Activated CD8-positive, alpha-beta T cell treated with anti-CD3 and anti-CD28 coated beads, Interleukin-2, amount 10 ng/mL, durations not matched to agents 7 days and 5 days (primary cell): ENCODE measurements at regions not wholly inside any gene's neighbourhood (a gene's known extent, or its start where the extent isn't known, plus 50 kb on each side); places are given as distances from the start of the nearest gene placed in this dataset.

Experiments
- ATAC-seq: fragments of 150-1000 bp; cut with Tn5 transposase; one replicate; pipeline ENCODE4 v1.10.0; 2021; ENCODE audit warnings: moderate library complexity
- CTCF ChIA-PET: fragments of 350-600 bp; sonication (Branson Sonifier 250); formaldehyde crosslinking; loops from one replicate; lab custom pipeline; 2021; ENCODE audit warnings: antibody characterized with exemption; lab: Charles Lee
- POLR2A ChIA-PET: fragments of 350-600 bp; sonication (Branson Sonifier 250); formaldehyde crosslinking; loops from one replicate; lab custom pipeline; 2021; ENCODE audit warnings: antibody characterized with exemption; lab: Charles Lee
- DNase-seq: peaks from one replicate; pipeline ENCODE4 v3.0.0-alpha.2; 2020
- H3K27ac Mint-ChIP-seq: one replicate; pipeline ENCODE4 v1.8.0; 2021; ENCODE audit warnings: mild to moderate bottlenecking, mixed read lengths
- H3K27me3 Mint-ChIP-seq: one replicate; pipeline ENCODE4 v1.8.0; 2021; ENCODE audit warnings: low read depth, mixed read lengths
- H3K36me3 Mint-ChIP-seq: one replicate; pipeline ENCODE4 v1.8.0; 2021; ENCODE audit warnings: low read depth, mixed read lengths
- H3K4me1 Mint-ChIP-seq: one replicate; pipeline ENCODE4 v1.8.0; 2021; ENCODE audit warnings: low read depth, mixed read lengths
- H3K4me3 Mint-ChIP-seq: one replicate; pipeline ENCODE4 v1.8.0; 2021; ENCODE audit warnings: mild to moderate bottlenecking, mixed read lengths
- H3K9me3 Mint-ChIP-seq: one replicate; pipeline ENCODE4 v1.8.0; 2022; ENCODE audit warnings: mixed read lengths; ENCODE audit not compliant: insufficient read depth

GRCh38 chr7:46695051-46695708, 774.1 kb upstream of the IGFBP3 start:
- ATAC-seq, result no peak
- POLR2A ChIA-PET, result no interaction called here
- no peak overlapping the region for H3K4me3 Mint-ChIP-seq
- CTCF ChIA-PET, result no interaction called here
- no peaks in the 10 kb centered on the region for H3K27me3 Mint-ChIP-seq
- no peaks in the 10 kb centered on the region for H3K4me1 Mint-ChIP-seq
- no peak overlapping the region for H3K27ac Mint-ChIP-seq
- peaks cover 3% of the 10 kb centered on the region for H3K9me3 Mint-ChIP-seq
- H3K36me3 Mint-ChIP-seq, result no peaks in the 10 kb centered on the region
- DNase-seq, result no peak

DNA sequence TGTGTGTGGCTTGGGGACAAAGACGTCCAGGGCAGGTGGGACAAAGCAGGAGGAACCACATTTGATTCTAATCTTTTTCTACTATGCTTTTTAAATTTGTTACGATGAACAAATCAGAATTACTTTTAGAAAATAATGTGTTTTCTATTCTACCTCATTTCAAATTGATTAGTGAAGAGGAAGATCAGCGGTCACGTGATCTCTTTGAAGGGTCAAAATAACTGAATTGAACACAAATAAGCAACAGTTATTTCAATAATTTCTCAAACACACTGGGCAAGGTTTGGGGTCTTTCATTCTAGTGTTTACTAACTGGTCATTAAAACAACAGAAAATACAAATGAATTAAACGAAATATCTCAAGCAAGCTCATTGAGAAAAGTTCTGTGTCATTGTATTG, 773.0 kb upstream of the IGFBP3 start:
- H3K4me1 Mint-ChIP-seq, result no peaks in the 10 kb centered on the region
- no peak overlapping the region for H3K4me3 Mint-ChIP-seq
- POLR2A ChIA-PET, result no interaction called here
- no peaks in the 10 kb centered on the region for H3K27me3 Mint-ChIP-seq
- ATAC-seq, result no peak
- no peaks in the 10 kb centered on the region for H3K36me3 Mint-ChIP-seq
- H3K27ac Mint-ChIP-seq, result no peak overlapping the region
- H3K9me3 Mint-ChIP-seq, result peaks cover 7% of the 10 kb centered on the region
- no peak for DNase-seq
- CTCF ChIA-PET, result no interaction called here

DNA sequence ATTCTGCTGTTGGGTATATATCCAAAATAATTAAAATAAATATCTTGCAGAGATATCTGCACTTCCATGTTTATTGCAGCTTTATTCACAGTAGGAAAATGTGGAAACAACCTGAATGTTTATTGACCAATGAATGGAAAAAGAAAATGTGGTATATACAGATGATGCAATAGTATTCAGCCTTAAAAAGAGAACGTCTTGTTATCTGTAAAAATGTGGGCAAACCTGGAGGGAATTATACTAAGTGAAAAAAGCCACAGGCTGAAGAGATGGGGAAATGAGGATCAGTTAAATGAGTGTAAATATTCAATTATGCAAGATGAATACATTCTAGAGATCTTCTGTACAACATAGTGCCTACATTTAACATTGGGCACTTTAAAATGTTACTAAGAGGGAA, 766.1 kb upstream of the IGFBP3 start:
- peaks cover 4% of the 10 kb centered on the region for H3K9me3 Mint-ChIP-seq
- POLR2A ChIA-PET, result interaction anchor here (0.6 kb wide), 1 partner anchor 574 kb away, joined by 4 read pairs; no protein-coding TSS in a partner anchor
- no peak overlapping the region for H3K27ac Mint-ChIP-seq
- no peaks in the 10 kb centered on the region for H3K36me3 Mint-ChIP-seq
- no peak for DNase-seq
- no peaks in the 10 kb centered on the region for H3K4me1 Mint-ChIP-seq
- no peak for ATAC-seq
- no peaks in the 10 kb centered on the region for H3K27me3 Mint-ChIP-seq
- CTCF ChIA-PET, result no interaction called here
- no peak overlapping the region for H3K4me3 Mint-ChIP-seq

GRCh38 chr7:46685051-46685450, 764.0 kb upstream of the IGFBP3 start:
- no peaks in the 10 kb centered on the region for H3K4me1 Mint-ChIP-seq
- ChIA-PET POLR2A (no interaction called here), CTCF (no interaction called here)
- no peak overlapping the region for H3K4me3 Mint-ChIP-seq
- ATAC-seq (no peak), DNase-seq (no peak)
- no peak overlapping the region for H3K27ac Mint-ChIP-seq
- H3K36me3 Mint-ChIP-seq, result no peaks in the 10 kb centered on the region
- H3K9me3 Mint-ChIP-seq, result peaks cover 4% of the 10 kb centered on the region
- H3K27me3 Mint-ChIP-seq, result no peaks in the 10 kb centered on the region

- DNase-seq, result no peak
- H3K9me3 Mint-ChIP-seq, result no peaks in the 10 kb centered on the region
- no peak for ATAC-seq
- no peaks in the 10 kb centered on the region for H3K27me3 Mint-ChIP-seq
- CTCF ChIA-PET, result no interaction called here
- no peaks in the 10 kb centered on the region for H3K36me3 Mint-ChIP-seq
- H3K27ac Mint-ChIP-seq, result no peak overlapping the region
- POLR2A ChIA-PET, result no interaction called here
- no peak overlapping the region for H3K4me3 Mint-ChIP-seq
- no peaks in the 10 kb centered on the region for H3K4me1 Mint-ChIP-seq
Measured at GRCh38 chr7:46682836-46683624, 762.0 kb upstream of the IGFBP3 start.

DNA sequence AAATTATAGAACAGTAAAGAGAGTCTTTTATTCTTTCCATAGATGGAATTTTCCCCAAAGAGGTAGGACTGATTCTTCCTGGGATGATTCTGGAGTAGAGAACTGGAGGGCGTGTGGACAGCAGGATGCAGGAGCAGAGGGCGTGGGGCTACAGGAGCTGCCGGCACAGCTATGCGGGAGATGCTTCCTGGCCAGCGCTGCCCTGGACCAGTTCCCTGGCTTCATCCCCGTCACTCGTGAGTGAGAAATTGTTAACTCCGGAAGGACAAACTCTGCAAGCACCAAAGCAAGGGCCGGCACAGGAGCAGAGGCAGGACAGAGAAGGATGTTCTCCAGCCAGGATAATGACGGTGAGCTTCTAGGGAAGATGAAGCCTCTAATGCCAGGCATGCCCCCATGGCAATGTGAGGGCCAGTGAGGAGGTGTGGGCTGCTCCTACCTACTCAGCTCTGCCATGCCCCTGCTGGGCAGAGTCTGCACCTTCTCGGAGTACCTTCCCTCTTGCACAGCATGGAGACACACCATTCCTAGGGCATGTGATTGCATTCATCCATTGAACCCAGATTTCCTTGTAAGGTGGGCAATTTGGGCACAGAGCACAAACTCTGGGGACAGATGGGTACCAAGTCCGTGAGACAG, 760.9 kb upstream of the IGFBP3 start:
- no peak for DNase-seq
- no peak for ATAC-seq
- no peaks in the 10 kb centered on the region for H3K4me1 Mint-ChIP-seq
- ChIA-PET POLR2A (no interaction called here), CTCF (no interaction called here)
- no peaks in the 10 kb centered on the region for H3K36me3 Mint-ChIP-seq
- no peak overlapping the region for H3K27ac Mint-ChIP-seq
- H3K9me3 Mint-ChIP-seq, result no peaks in the 10 kb centered on the region
- H3K27me3 Mint-ChIP-seq, result no peaks in the 10 kb centered on the region
- no peak overlapping the region for H3K4me3 Mint-ChIP-seq

DNA sequence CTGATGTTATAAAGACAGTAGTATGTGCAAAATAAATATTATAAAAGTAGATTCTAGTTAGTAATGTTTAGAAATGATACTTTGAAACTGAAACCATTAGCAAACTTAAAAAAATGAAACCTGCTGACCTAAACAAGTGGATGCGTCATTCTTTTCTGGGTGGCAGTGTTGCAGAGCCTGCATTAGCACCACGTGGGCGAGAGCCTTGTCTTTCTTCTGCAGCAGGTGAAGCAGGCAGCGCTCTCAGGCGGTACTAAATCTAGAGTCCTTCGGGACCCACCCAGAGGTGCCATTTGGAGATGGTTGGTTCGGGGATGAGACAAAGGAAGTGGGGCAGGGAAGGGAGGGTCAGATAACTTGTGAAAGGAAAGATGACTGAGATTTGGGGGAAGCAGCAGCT, 759.1 kb upstream of the IGFBP3 start:
- Mint-ChIP-seq H3K27ac (no peak overlapping the region), H3K27me3 (no peaks in the 10 kb centered on the region), H3K4me1 (no peaks in the 10 kb centered on the region), H3K9me3 (no peaks in the 10 kb centered on the region), H3K36me3 (no peaks in the 10 kb centered on the region), H3K4me3 (no peak overlapping the region)
- DNase-seq (no peak), ATAC-seq (no peak)
- POLR2A ChIA-PET, result no interaction called here
- CTCF ChIA-PET, result no interaction called here

- no peaks in the 10 kb centered on the region for H3K9me3 Mint-ChIP-seq
- H3K4me1 Mint-ChIP-seq, result no peaks in the 10 kb centered on the region
- H3K27me3 Mint-ChIP-seq, result no peaks in the 10 kb centered on the region
- ATAC-seq (no peak), DNase-seq (no peak)
- H3K36me3 Mint-ChIP-seq, result no peaks in the 10 kb centered on the region
- POLR2A ChIA-PET, result no interaction called here
- CTCF ChIA-PET, result no interaction called here
- H3K27ac Mint-ChIP-seq, result no peak overlapping the region
- H3K4me3 Mint-ChIP-seq, result no peak overlapping the region
Measured at GRCh38 chr7:46679671-46680070, 758.6 kb upstream of the IGFBP3 start.

DNA sequence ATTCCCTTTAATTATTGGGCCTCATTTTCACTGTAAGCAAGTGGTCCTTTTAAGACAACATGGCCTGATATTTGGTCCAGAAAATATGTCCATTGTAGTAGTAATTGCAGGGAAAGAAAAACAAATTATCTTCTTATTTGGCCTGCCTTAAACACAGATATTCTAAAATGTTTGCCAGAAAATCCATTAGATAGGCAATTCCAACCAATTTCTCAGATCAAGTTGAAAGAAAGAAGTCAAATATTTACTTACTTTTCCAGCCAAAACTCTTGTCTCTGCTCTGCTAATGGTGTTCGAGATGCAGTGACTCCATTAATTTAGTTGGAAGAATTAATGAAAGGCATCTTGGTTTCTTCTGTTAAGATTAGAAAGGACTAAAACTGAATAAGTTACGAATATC, 757.3 kb upstream of the IGFBP3 start:
- Mint-ChIP-seq H3K36me3 (no peaks in the 10 kb centered on the region), H3K27me3 (no peaks in the 10 kb centered on the region), H3K4me1 (no peaks in the 10 kb centered on the region), H3K27ac (no peak overlapping the region), H3K4me3 (no peak overlapping the region), H3K9me3 (no peaks in the 10 kb centered on the region)
- ChIA-PET POLR2A (no interaction called here), CTCF (no interaction called here)
- no peak for DNase-seq
- ATAC-seq, result no peak

DNA sequence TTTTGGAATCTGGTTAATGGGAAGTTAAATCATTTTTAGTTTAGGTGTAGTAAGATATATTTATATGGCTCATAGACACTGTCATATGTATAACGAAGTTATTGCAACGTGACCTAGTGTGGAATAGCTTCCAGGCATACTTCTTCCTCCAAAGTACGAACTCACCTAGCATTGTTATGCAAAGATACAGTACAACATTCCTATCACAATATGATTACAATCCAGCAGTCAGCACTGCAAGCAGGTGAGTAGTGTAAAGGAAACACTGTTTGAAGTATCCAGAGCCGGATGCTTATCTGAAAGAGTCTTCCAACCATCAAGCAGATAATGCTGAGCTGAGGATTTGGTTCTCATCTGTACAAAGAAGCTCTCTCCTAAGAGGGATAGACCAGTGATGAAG, 754.4 kb upstream of the IGFBP3 start:
- POLR2A ChIA-PET, result no interaction called here
- Mint-ChIP-seq H3K4me3 (no peak overlapping the region), H3K27me3 (no peaks in the 10 kb centered on the region), H3K36me3 (no peaks in the 10 kb centered on the region), H3K9me3 (no peaks in the 10 kb centered on the region), H3K27ac (no peak overlapping the region), H3K4me1 (no peaks in the 10 kb centered on the region)
- DNase-seq, result no peak
- no peak for ATAC-seq
- CTCF ChIA-PET, result no interaction called here

GRCh38 chr7:46672861-46673260, 751.8 kb upstream of the IGFBP3 start:
- DNase-seq, result no peak
- ChIA-PET POLR2A (no interaction called here), CTCF (no interaction called here)
- H3K9me3 Mint-ChIP-seq, result peaks cover 6% of the 10 kb centered on the region
- H3K4me1 Mint-ChIP-seq, result no peaks in the 10 kb centered on the region
- no peak for ATAC-seq
- H3K27ac Mint-ChIP-seq, result no peak overlapping the region
- no peak overlapping the region for H3K4me3 Mint-ChIP-seq
- no peaks in the 10 kb centered on the region for H3K27me3 Mint-ChIP-seq
- no peaks in the 10 kb centered on the region for H3K36me3 Mint-ChIP-seq

DNA sequence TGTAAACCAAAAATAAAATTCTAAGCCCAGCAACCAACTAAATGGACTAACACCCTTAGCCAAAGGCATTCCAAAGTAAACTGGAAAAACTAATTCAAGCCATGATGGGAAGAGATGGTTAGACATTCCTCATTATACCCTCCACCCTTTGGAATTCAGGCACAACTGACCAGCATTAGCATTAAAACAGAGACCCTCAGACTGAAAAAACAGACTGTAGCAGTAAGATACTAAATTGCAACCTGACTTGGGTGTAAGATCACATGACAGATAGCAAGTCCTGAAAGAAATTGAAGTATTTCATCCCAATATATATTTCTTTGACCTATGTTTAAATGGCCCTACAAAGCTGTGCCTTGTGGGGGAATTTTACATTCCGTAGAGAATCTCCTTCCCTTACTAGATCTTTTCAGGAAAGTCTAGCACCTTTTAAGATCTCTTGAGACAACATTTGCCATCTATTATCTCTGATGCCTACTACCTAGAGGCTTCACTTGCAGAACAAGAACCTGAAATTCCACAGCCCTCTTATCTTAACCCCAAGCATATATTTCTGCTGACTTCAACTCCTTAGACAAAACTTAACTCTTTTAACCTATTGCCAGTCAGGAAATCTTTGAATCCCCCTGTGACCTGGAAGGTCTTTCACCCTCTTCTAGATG, 750.2 kb upstream of the IGFBP3 start:
- Mint-ChIP-seq H3K27me3 (no peaks in the 10 kb centered on the region), H3K9me3 (peaks cover 14% of the 10 kb centered on the region), H3K36me3 (no peaks in the 10 kb centered on the region), H3K27ac (no peak overlapping the region), H3K4me3 (no peak overlapping the region), H3K4me1 (no peaks in the 10 kb centered on the region)
- no peak for DNase-seq
- ChIA-PET CTCF (no interaction called here), POLR2A (interaction anchor here (0.6 kb wide), 1 partner anchor 255 kb away, joined by 3 read pairs; no protein-coding TSS in a partner anchor)
- ATAC-seq, result no peak
